BE2C (cell line): ENCODE measurements at regions not wholly inside any gene's neighbourhood (a gene's known extent, or its start where the extent isn't known, plus 50 kb on each side); places are given as distances from the start of the nearest gene placed in this dataset.

Source experiments
- DNase-seq: peaks from one replicate; pipeline ENCODE4 v3.0.0-alpha.2; 2020
- H3K27me3 ChIP-seq: fragments of 250-450 bp; sonication (Bioruptor Pico); 2 replicates; pipeline ENCODE4 v1.5.1; 2020; ENCODE audit warnings: mild to moderate bottlenecking
- H3K36me3 ChIP-seq: fragments of 250-450 bp; sonication (Bioruptor Pico); 2 replicates; pipeline ENCODE4 v1.5.1; 2020; ENCODE audit warnings: mild to moderate bottlenecking
- H3K4me1 ChIP-seq: fragments of 250-450 bp; sonication (Bioruptor Pico); 2 replicates; pipeline ENCODE4 v1.5.1; 2020
- H3K4me3 ChIP-seq: 2 replicates; pipeline ENCODE4 v1.5.1; 2011; ENCODE audit warnings: low read depth, low read length
- H3K9me3 ChIP-seq: fragments of 250-450 bp; sonication (Bioruptor Pico); 2 replicates; pipeline ENCODE4 v1.5.1; 2020
- CTCF ChIP-seq: IDR thresholded peaks from 2 replicates; pipeline ENCODE4 v1.5.1; 2012; ENCODE audit warnings: mild to moderate bottlenecking, low read depth, low read length

GRCh38 chr13:40398065-40398464 lies 268.4 kb downstream of the FOXO1 start:
- Histone ChIP-seq H3K27me3 (no peaks in the 10 kb centered on the region), H3K4me3 (no peak overlapping the region), H3K4me1 (no peaks in the 10 kb centered on the region), H3K36me3 (no peaks in the 10 kb centered on the region), H3K9me3 (no peaks in the 10 kb centered on the region)
- no peak for TF ChIP-seq CTCF
- no peak for DNase-seq

GRCh38 chr13:40399756-40400155 lies 266.7 kb downstream of the FOXO1 start:
- no peak for TF ChIP-seq CTCF
- Histone ChIP-seq H3K4me3 (no peak overlapping the region), H3K27me3 (no peaks in the 10 kb centered on the region), H3K36me3 (no peaks in the 10 kb centered on the region), H3K9me3 (no peaks in the 10 kb centered on the region), H3K4me1 (no peaks in the 10 kb centered on the region)
- no peak for DNase-seq

- H3K36me3 ChIP-seq: no peaks in the 10 kb centered on the region
- no peaks in the 10 kb centered on the region for H3K4me1 ChIP-seq
- H3K4me3 ChIP-seq: no peak overlapping the region
- no peaks in the 10 kb centered on the region for H3K9me3 ChIP-seq
- peak; percentile 39 for DNase-seq
- no peaks in the 10 kb centered on the region for H3K27me3 ChIP-seq
- no peak for TF ChIP-seq CTCF
These were observed 264.3 kb downstream of the FOXO1 start for GRCh38 chr13:40401911-40402776.

GRCh38 chr13:40402931-40403431 lies 263.5 kb downstream of the FOXO1 start:
- Histone ChIP-seq H3K4me1 (no peaks in the 10 kb centered on the region), H3K9me3 (no peaks in the 10 kb centered on the region), H3K27me3 (no peaks in the 10 kb centered on the region), H3K4me3 (no peak overlapping the region), H3K36me3 (no peaks in the 10 kb centered on the region)
- no peak for DNase-seq
- TF ChIP-seq CTCF: no peak

GRCh38 chr13:40403509-40404241 lies 262.8 kb downstream of the FOXO1 start:
- Histone ChIP-seq H3K27me3 (no peaks in the 10 kb centered on the region), H3K9me3 (no peaks in the 10 kb centered on the region), H3K4me1 (no peaks in the 10 kb centered on the region), H3K36me3 (no peaks in the 10 kb centered on the region), H3K4me3 (no peak overlapping the region)
- no peak for DNase-seq
- TF ChIP-seq CTCF: no peak

- DNase-seq: no peak
- no peak for TF ChIP-seq CTCF
- H3K9me3 ChIP-seq: no peaks in the 10 kb centered on the region
- no peaks in the 10 kb centered on the region for H3K4me1 ChIP-seq
- H3K27me3 ChIP-seq: no peaks in the 10 kb centered on the region
- H3K36me3 ChIP-seq: no peaks in the 10 kb centered on the region
- H3K4me3 ChIP-seq: no peak overlapping the region
These were observed 262.0 kb downstream of the FOXO1 start for GRCh38 chr13:40404407-40404806.
